HL-60/S4 treated with phorbol 12-myristate 13-acetate at 8.2 ng/mL for 4 days and 3 days (cell line): ENCODE measurements at regions not wholly inside any gene's neighbourhood (a gene's known extent, or its start where the extent isn't known, plus 50 kb on each side); places are given as distances from the start of the nearest gene placed in this dataset.

Experiments
- in situ Hi-C: fragments of 300-500 bp; cut with MboI; formaldehyde crosslinking; loops from 2 replicates; pipeline ENCODE4 v1.15.0; 2022; ENCODE audit warnings: low sequenced_read_pairs

- in situ Hi-C loops, result no loop called here
These were observed 264.2 kb downstream of the ZSWIM6 start for GRCh38 chr5:61596265-61596664.

DNA sequence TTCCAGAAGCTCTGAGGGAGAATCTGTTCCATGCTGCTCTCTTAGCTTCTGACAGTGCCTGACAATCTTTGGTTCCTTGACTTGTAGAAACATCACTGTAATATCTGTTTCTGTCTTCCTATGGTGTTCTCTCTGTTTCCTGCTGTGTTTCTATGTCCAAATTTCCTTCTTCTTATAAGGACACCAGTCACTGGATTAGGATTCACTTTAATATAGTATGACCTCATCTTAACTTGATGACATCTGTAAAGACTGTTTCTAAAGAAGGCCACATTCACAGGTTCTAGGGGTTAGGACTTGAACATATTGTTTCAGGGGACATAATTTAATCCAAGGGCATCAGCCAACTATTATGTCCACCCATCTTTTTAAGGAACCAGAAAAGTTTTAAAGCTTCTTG is 265.6 kb downstream of the ZSWIM6 start:
- in situ Hi-C loops, result no loop called here

- in situ Hi-C loops, result no loop called here
These were observed 266.1 kb downstream of the ZSWIM6 start for GRCh38 chr5:61598126-61598525.

- in situ Hi-C loops, result no loop called here
These were observed 267.5 kb downstream of the ZSWIM6 start for GRCh38 chr5:61599370-61600122.

GRCh38 chr5:61600123-61600444 is 268.0 kb downstream of the ZSWIM6 start:
- in situ Hi-C loops, result no loop called here

GRCh38 chr5:61600945-61601511 is 269.0 kb downstream of the ZSWIM6 start:
- in situ Hi-C loops, result no loop called here

- in situ Hi-C loops, result no loop called here
These were observed 271.3 kb downstream of the ZSWIM6 start for GRCh38 chr5:61603211-61603908.

- in situ Hi-C loops, result no loop called here
These were observed 272.3 kb downstream of the ZSWIM6 start for GRCh38 chr5:61604076-61605025.

GRCh38 chr5:61609840-61610677 is 278.0 kb downstream of the ZSWIM6 start:
- in situ Hi-C loops, result no loop called here

DNA sequence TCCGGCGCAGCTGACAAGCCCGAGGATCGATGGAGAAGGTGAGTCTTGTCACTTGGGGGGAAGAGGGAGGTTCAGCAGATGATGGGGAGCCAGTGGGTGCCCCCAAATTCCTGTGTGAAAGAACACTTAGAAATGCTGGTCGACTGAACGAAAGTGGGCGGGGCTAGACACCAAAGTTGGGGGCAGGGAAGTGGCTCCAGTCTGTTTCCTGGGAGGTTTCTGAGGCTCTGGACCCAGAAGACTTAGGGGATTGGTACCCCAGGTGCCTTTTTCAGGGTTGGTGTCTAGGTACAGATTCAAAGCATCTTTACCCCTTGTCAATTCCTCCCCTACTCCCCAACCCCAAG is 278.6 kb downstream of the ZSWIM6 start:
- in situ Hi-C loops, result no loop called here

GRCh38 chr5:61612431-61612830 is 280.4 kb downstream of the ZSWIM6 start:
- in situ Hi-C loops, result no loop called here

DNA sequence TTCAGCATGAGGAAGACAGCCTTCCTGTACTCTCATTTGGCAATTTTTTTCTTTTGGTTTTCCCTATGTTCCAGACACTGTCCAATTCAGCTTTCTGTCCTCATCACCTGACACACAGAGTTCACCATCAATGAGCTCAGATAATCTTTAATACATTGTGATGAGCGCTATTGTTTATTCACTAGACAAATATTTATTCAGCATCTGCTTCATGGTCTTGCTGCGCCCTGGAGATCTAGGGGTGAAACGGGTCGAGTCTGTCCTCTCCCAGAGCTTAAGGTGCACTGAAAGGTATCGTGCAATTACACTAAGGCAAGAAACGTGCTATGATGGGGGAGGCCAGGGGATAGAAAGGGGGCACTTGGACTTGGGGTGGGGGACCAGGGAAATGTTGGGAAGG is 281.6 kb downstream of the ZSWIM6 start:
- in situ Hi-C loops, result no loop called here

DNA sequence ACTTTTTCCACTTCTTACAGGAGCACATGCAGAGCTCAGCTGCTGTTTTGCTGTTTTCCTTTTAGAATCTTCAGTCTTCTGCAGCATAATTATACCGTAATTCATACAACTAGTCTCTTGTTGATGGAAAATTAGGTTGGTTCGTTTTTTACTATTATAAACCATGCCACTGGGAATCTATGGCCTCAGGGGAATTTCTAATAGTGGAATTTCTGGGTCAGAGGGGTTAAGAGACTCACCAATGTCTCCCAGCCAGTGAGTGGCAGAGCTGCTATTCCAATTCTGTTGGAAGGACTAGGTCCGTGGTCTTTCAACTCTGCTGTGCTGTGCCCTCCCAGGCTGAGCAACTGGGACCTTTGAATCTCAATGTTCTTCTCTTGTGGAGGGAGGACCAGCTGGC is 282.5 kb downstream of the ZSWIM6 start:
- in situ Hi-C loops, result no loop called here

DNA sequence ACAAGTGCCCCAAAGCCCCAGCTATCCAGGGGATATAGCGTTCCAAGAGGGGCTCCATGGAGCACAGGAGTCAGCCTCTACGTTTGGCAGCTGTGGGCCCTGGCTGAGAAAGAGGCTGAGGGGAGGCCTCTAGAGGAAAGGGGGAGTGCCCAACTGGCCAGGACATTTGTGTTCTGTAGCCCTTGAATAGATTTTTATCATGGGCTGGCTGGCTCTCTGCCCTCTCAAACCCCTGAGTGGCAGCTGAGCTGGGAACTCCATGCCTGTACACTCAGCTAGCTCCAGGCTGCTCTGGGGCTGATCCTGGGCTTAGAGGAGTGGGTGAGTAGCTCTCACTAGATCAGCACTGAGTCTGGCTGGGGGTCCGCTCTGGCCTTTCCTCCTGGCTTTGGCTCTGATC is 285.0 kb downstream of the ZSWIM6 start:
- in situ Hi-C loops, result no loop called here

DNA sequence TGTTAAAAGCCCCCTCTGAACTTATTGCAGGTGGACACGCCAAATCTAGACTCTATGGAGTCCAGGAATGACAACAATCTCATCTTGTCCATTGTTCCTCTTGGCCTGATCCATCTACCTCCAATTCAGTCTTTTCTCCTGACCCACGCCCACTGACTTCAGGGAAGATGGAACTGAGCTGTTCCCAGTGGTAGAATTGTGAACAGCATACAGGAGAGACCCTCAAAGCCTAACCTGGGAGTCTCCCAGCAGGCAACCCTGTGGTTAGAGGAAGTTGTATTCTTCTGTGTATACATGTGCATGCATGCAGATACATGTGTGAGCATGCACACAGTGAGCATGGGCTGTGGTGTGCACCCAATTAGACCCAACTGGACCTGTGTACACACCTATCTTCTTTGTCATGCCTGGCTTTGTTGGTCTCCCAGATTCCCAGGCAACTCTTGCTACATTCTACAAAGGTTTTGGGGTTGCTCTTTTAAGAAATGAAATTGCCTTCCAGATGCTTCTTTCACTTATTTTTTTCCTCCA is 286.0 kb downstream of the ZSWIM6 start:
- in situ Hi-C loops, result no loop called here

DNA sequence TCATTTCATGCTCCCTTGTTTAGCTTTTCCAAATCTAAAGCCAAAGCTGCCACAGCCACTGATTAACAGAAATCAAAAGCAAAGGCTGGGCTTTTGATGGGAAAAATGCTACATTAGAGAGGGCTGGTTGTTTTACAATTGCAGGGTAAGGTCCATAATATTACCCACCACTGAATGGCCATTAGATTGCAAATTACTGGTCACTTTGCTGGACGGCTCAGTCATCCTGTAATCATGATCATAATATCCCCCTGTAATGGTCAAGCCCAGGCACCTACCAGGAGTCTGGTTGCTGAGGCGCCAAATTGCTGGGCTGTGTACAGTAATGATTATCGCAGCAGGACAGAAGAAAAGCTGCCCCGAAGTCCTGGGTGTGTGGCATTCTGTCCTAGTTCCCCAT is 286.5 kb downstream of the ZSWIM6 start:
- in situ Hi-C loops, result no loop called here

DNA sequence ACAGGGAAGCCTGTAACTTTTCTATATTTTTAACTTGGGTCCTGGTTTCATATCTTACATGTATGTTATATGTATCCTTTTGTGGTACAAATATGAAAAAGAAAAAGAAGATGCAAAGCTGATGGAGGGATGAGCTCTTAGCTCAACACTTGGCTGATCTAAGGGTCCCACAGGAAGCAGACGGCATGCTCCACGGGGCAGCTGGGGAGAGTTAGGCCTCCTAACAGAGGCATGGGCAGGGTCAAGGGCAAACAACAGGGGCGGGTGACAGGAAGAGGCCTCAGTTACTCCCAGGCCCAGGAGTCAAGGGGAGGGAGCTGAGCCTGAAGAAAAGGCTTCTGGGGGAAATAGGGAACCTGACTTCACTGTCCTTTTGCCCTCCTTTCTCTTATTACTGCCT is 287.2 kb downstream of the ZSWIM6 start:
- in situ Hi-C loops, result no loop called here

GRCh38 chr5:61619777-61620518 is 287.9 kb downstream of the ZSWIM6 start:
- in situ Hi-C loops, result no loop called here

- in situ Hi-C loops, result no loop called here
These were observed 288.7 kb downstream of the ZSWIM6 start for GRCh38 chr5:61620699-61621182.
